Kidney glomerular epithelial cell (primary cell): ENCODE measurements at regions not wholly inside any gene's neighbourhood (a gene's known extent, or its start where the extent isn't known, plus 50 kb on each side); places are given as distances from the start of the nearest gene placed in this dataset.
A peak's percentile ranks its signal among the peaks of the same experiment; 100 is the strongest.

Source experiments
- DNase-seq: peaks from one replicate; lab custom pipeline; 2025; lab: John Stamatoyannopoulos, UW

- DNase-seq: no peak
Observed at GRCh38 chr14:66421990-66422946, 63.9 kb upstream of the CCDC196 start.

- no peak for DNase-seq
Observed at GRCh38 chr14:66425402-66425801, 60.8 kb upstream of the CCDC196 start.

- DNase-seq: peak; percentile 26
Observed at GRCh38 chr14:66426451-66426850, 59.7 kb upstream of the CCDC196 start.

- DNase-seq: peak; percentile 88
Observed at GRCh38 chr14:66432334-66432733, 53.8 kb upstream of the CCDC196 start.

GRCh38 chr14:66434464-66434863 lies 51.7 kb upstream of the CCDC196 start:
- DNase-seq: no peak

GRCh38 chr14:66435683-66436082 lies 50.5 kb upstream of the CCDC196 start:
- no peak for DNase-seq
